GM18511 (cell line): ENCODE measurements at regions not wholly inside any gene's neighbourhood (a gene's known extent, or its start where the extent isn't known, plus 50 kb on each side); places are given as distances from the start of the nearest gene placed in this dataset.
"Not testable (repeated sequence)": the region's sequence is repeated elsewhere in the genome, so short reads cannot be mapped to it uniquely, and the experiment has no call there.

ENCODE experiments used
- ATAC-seq: cut with Tn5 transposase; IDR thresholded peaks from one replicate; pipeline ENCODE4 v1.9.1; 2021; ENCODE audit warnings: mild to moderate bottlenecking, moderate library complexity; ENCODE audit not compliant: unreplicated experiment

GRCh38 chr5:121608826-121609225 lies 242.9 kb upstream of the FTMT start:
- no peak for ATAC-seq

- no peak for ATAC-seq
Observed at GRCh38 chr5:121624035-121624434, 227.6 kb upstream of the FTMT start.

- ATAC-seq = no peak
Observed at GRCh38 chr5:121628783-121629182, 222.9 kb upstream of the FTMT start.

- no peak for ATAC-seq
Observed at GRCh38 chr5:121630402-121630801, 221.3 kb upstream of the FTMT start.

- ATAC-seq = no peak
Observed at GRCh38 chr5:121634946-121635345, 216.7 kb upstream of the FTMT start.

- no peak for ATAC-seq
Observed at GRCh38 chr5:121638126-121638525, 213.6 kb upstream of the FTMT start.

GRCh38 chr5:121640298-121640697 lies 211.4 kb upstream of the FTMT start:
- no peak for ATAC-seq

GRCh38 chr5:121658221-121658620 lies 193.5 kb upstream of the FTMT start:
- no peak for ATAC-seq

- no peak for ATAC-seq
Observed at GRCh38 chr5:121660142-121660541, 191.5 kb upstream of the FTMT start.

- not testable (repeated sequence) for ATAC-seq
Observed at GRCh38 chr5:121665542-121665941, 186.1 kb upstream of the FTMT start.

GRCh38 chr5:121667292-121667691 lies 184.4 kb upstream of the FTMT start:
- ATAC-seq = no peak

- ATAC-seq = no peak
Observed at GRCh38 chr5:121668635-121669034, 183.0 kb upstream of the FTMT start.

GRCh38 chr5:121671624-121672023 lies 180.1 kb upstream of the FTMT start:
- no peak for ATAC-seq

GRCh38 chr5:121675924-121676323 lies 175.8 kb upstream of the FTMT start:
- no peak for ATAC-seq

GRCh38 chr5:121681229-121681855 lies 170.3 kb upstream of the FTMT start:
- no peak for ATAC-seq

GRCh38 chr5:121688126-121688525 lies 163.6 kb upstream of the FTMT start:
- no peak for ATAC-seq

- ATAC-seq = no peak
Observed at GRCh38 chr5:121688781-121689180, 162.9 kb upstream of the FTMT start.

- no peak for ATAC-seq
Observed at GRCh38 chr5:121691478-121691877, 160.2 kb upstream of the FTMT start.

- ATAC-seq = no peak
Observed at GRCh38 chr5:121692158-121692557, 159.5 kb upstream of the FTMT start.

- no peak for ATAC-seq
Observed at GRCh38 chr5:121693864-121694263, 157.8 kb upstream of the FTMT start.

- ATAC-seq = no peak
Observed at GRCh38 chr5:121695307-121695706, 156.4 kb upstream of the FTMT start.

GRCh38 chr5:121698690-121699089 lies 153.0 kb upstream of the FTMT start:
- ATAC-seq = no peak

GRCh38 chr5:121701731-121702130 lies 150.0 kb upstream of the FTMT start:
- no peak for ATAC-seq
